Right lobe of liver (tissue), 4 donors: ENCODE measurements at regions not wholly inside any gene's neighbourhood (a gene's known extent, or its start where the extent isn't known, plus 50 kb on each side); places are given as distances from the start of the nearest gene placed in this dataset.

Source experiments
- POLR2A ChIP-seq: fragments of 450-650 bp; IDR thresholded peaks from one replicate; pipeline ENCODE4 v1.6.1; 2017; ENCODE audit warnings: antibody characterized with exemption, mild to moderate bottlenecking
- TF ChIP-seq, protein P1 (sequence below), 4 donors: fragments of 200-600 bp in 3 of 4; fragments of 450-650 bp in 1 of 4; IDR thresholded peaks; one replicate each; pipeline versions ENCODE4 v1.5.1 to v1.8.0; 2016 to 2022; ENCODE audit warnings: antibody characterized with exemption in 4 of 4, mild to moderate bottlenecking in 2 of 4
- donor health status: DM: no; HTN: no; CAD: no.
- donor health status: DM: no; HTN: no; CAD: no.
- donor health status: DM: no; HTN: yes; CAD: no.

GRCh38 chr5:58185397-58185796 is 274.5 kb downstream of the PLK2 start:
- TF ChIP-seq, protein P1, sequence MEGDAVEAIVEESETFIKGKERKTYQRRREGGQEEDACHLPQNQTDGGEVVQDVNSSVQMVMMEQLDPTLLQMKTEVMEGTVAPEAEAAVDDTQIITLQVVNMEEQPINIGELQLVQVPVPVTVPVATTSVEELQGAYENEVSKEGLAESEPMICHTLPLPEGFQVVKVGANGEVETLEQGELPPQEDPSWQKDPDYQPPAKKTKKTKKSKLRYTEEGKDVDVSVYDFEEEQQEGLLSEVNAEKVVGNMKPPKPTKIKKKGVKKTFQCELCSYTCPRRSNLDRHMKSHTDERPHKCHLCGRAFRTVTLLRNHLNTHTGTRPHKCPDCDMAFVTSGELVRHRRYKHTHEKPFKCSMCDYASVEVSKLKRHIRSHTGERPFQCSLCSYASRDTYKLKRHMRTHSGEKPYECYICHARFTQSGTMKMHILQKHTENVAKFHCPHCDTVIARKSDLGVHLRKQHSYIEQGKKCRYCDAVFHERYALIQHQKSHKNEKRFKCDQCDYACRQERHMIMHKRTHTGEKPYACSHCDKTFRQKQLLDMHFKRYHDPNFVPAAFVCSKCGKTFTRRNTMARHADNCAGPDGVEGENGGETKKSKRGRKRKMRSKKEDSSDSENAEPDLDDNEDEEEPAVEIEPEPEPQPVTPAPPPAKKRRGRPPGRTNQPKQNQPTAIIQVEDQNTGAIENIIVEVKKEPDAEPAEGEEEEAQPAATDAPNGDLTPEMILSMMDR (IDR thresholded peaks at IDR 0.05), result no peak
- no peak for TF ChIP-seq POLR2A
